ENCODE measurements at regions not wholly inside any gene's neighbourhood (a gene's known extent, or its start where the extent isn't known, plus 50 kb on each side); places are given as distances from the start of the nearest gene placed in this dataset.

GRCh38 chr10:3499120-3499519 lies 285.9 kb downstream of the KLF6 start:
- Mint-ChIP-seq H3K4me3 (no peak overlapping the region), H3K9me3 (ENCODE audit: insufficient read depth) (no peaks in the 10 kb centered on the region), H3K4me1 (no peaks in the 10 kb centered on the region), H3K27ac (no peak overlapping the region), H3K27me3 (peaks cover 24% of the 10 kb centered on the region)
- Histone ChIP-seq H3K4me2 (replicated peaks; ENCODE audit: low read depth, low read length, poor library complexity, severe bottlenecking) (no peak overlapping the region), H3K9me3 (ENCODE audit: control extremely low read depth in 1 of 3, control insufficient read depth in 2 of 3, insufficient read depth in 1 of 3, low read length in 2 of 3) (peaks cover 0 to 3% (median 0%) of the 10 kb centered on the region in 3 donors), H3K27ac (ENCODE audit: low read length in 2 of 2) (no peak overlapping the region), H3K27me3 (replicated peaks in 1 of 4; ENCODE audit: control extremely low read depth in 1 of 4, control insufficient read depth in 3 of 4, insufficient read depth in 4 of 4, low read length in 3 of 4) (peaks cover 0 to 3% (median 0%) of the 10 kb centered on the region in 4 experiments), H2AFZ (ENCODE audit: insufficient read depth, low read depth, low read length, poor library complexity, severe bottlenecking) (no peak overlapping the region), H4K20me1 (ENCODE audit: control insufficient read depth, insufficient read depth, low read length, poor library complexity, severe bottlenecking) (no peaks in the 10 kb centered on the region), H3K4me1 (ENCODE audit: control insufficient read depth in 2 of 2, insufficient read depth in 2 of 2, low read length in 2 of 2) (no peaks in the 10 kb centered on the region), H3K9ac (ENCODE audit: low read length) (no peak overlapping the region), H3K36me3 (replicated peaks in 1 of 2; ENCODE audit: control extremely low read depth in 1 of 2, control insufficient read depth in 1 of 2, extremely low read depth in 1 of 2, insufficient read depth in 2 of 2, low read length in 1 of 2) (no peaks in the 10 kb centered on the region), H3K4me3 (ENCODE audit: control extremely low read depth in 1 of 5, extremely low read depth in 1 of 5, insufficient read depth in 1 of 5, low read depth in 2 of 5, low read length in 4 of 5) (no peak overlapping the region), H3K79me2 (ENCODE audit: control insufficient read depth, insufficient read depth, low read length) (no peaks in the 10 kb centered on the region)
- TF ChIP-seq EZH2 (IDR thresholded peaks at IDR 0.05; ENCODE audit: borderline replicate concordance, insufficient read depth, low read depth, low read length, poor library complexity, severe bottlenecking) (no peak), CTCF (IDR thresholded peaks at IDR 0.05) (no peak)
- DNase-seq = no peak
- ChIA-PET POLR2A (no interaction called here), CTCF (interaction anchor here (1.4 kb wide), 1 partner anchor 10 kb away, joined by 4 read pairs; no protein-coding TSS in a partner anchor)
- no CpG with 5 or more reads among the region's 4 CpGs for WGBS (ENCODE audit: insufficient coverage)
- ATAC-seq (ENCODE audit: low read depth) = no peak
- intact Hi-C loops (cut with micrococcal nuclease) = no loop called here

- no peak overlapping the region for H3K4me3 ChIP-seq (ENCODE audit: control extremely low read depth in 1 of 5, extremely low read depth in 1 of 5, insufficient read depth in 1 of 5, low read depth in 2 of 5, low read length in 4 of 5)
- H4K20me1 ChIP-seq (ENCODE audit: control insufficient read depth, insufficient read depth, low read length, poor library complexity, severe bottlenecking) = no peaks in the 10 kb centered on the region
- no peak overlapping the region for H3K27ac ChIP-seq (ENCODE audit: low read length in 2 of 2)
- no peak for DNase-seq
- no peaks in the 10 kb centered on the region for H3K9me3 Mint-ChIP-seq (ENCODE audit: insufficient read depth)
- H3K4me1 ChIP-seq (ENCODE audit: control insufficient read depth in 2 of 2, insufficient read depth in 2 of 2, low read length in 2 of 2) = no peaks in the 10 kb centered on the region
- ChIA-PET POLR2A (no interaction called here), CTCF (no interaction called here)
- peaks cover 25% of the 10 kb centered on the region for H3K27me3 Mint-ChIP-seq
- no peaks in the 10 kb centered on the region for H3K79me2 ChIP-seq (ENCODE audit: control insufficient read depth, insufficient read depth, low read length)
- H3K9ac ChIP-seq (ENCODE audit: low read length) = no peak overlapping the region
- H3K36me3 ChIP-seq (replicated peaks in 1 of 2; ENCODE audit: control extremely low read depth in 1 of 2, control insufficient read depth in 1 of 2, extremely low read depth in 1 of 2, insufficient read depth in 2 of 2, low read length in 1 of 2) = no peaks in the 10 kb centered on the region
- no CpG with 5 or more reads among the region's 7 CpGs for WGBS (ENCODE audit: insufficient coverage)
- H3K4me2 ChIP-seq (replicated peaks; ENCODE audit: low read depth, low read length, poor library complexity, severe bottlenecking) = no peak overlapping the region
- no peaks in the 10 kb centered on the region for H3K4me1 Mint-ChIP-seq
- H2AFZ ChIP-seq (ENCODE audit: insufficient read depth, low read depth, low read length, poor library complexity, severe bottlenecking) = no peak overlapping the region
- intact Hi-C loops (cut with micrococcal nuclease) = no loop called here
- H3K27ac Mint-ChIP-seq = no peak overlapping the region
- no peak overlapping the region for H3K4me3 Mint-ChIP-seq
- peaks cover 0 to 3% (median 0%) of the 10 kb centered on the region in 4 experiments for H3K27me3 ChIP-seq (replicated peaks in 1 of 4; ENCODE audit: control extremely low read depth in 1 of 4, control insufficient read depth in 3 of 4, insufficient read depth in 4 of 4, low read length in 3 of 4)
- no peak for ATAC-seq (ENCODE audit: low read depth)
- peaks cover 0 to 5% (median 0%) of the 10 kb centered on the region in 3 donors for H3K9me3 ChIP-seq (ENCODE audit: control extremely low read depth in 1 of 3, control insufficient read depth in 2 of 3, insufficient read depth in 1 of 3, low read length in 2 of 3)
- TF ChIP-seq CTCF (IDR thresholded peaks at IDR 0.05) (no peak), EZH2 (IDR thresholded peaks at IDR 0.05; ENCODE audit: borderline replicate concordance, insufficient read depth, low read depth, low read length, poor library complexity, severe bottlenecking) (no peak)
Measured at GRCh38 chr10:3497581-3497980, 287.4 kb downstream of the KLF6 start.

Data from B cell (primary cell).